GM12878 (cell line): ENCODE measurements at regions not wholly inside any gene's neighbourhood (a gene's known extent, or its start where the extent isn't known, plus 50 kb on each side); places are given as distances from the start of the nearest gene placed in this dataset.

Experiments used
- ATAC-seq: fragments of 200-7000 bp; cut with Tn5 transposase; 3 replicates; pipeline ENCODE4 v1.9.1; 2020; ENCODE audit warnings: mild to moderate bottlenecking, moderate library complexity
- BruUV-seq: library from RNA; stranded (reverse); fragments of 400-500 nt; replicated peaks from 2 replicates; lab custom pipeline; 2021; lab: Mats Ljungman, UMichigan
- CTCF ChIA-PET: fragments of 300-600 bp; sonication (Branson Sonifier 250); formaldehyde crosslinking; extraction: SDS; loops from one replicate; lab custom pipeline; 2021; ENCODE audit warnings: inconsistent platforms; lab: Yijun Ruan, JAX
- POLR2A ChIA-PET: fragments of 350-600 bp; formaldehyde crosslinking; extraction: SDS; loops from one replicate; lab custom pipeline; 2021; ENCODE audit warnings: inconsistent platforms; lab: Charles Lee
- RAD21 ChIA-PET: fragments of 300-600 bp; sonication (Branson Sonifier 250); formaldehyde crosslinking; loops from one replicate; lab custom pipeline; 2023; ENCODE audit warnings: antibody characterized with exemption; ENCODE audit not compliant: unreplicated experiment; lab: Charles Lee
- SMC1A ChIA-PET: fragments of 300-600 bp; sonication (Branson Sonifier 250); formaldehyde crosslinking; loops from one replicate; lab custom pipeline; 2023; ENCODE audit not compliant: unreplicated experiment, uncharacterized antibody; lab: Charles Lee
- DNase-seq: peaks from one replicate; pipeline ENCODE4 v3.0.0-alpha.2; 2011; ENCODE audit warnings: low read depth, low spot score
- FAIRE-seq: peaks from 3 replicates; lab custom pipeline; 2011; peaks lifted over from hg19 to GRCh38; lab: Jason Lieb, UNC
- H2AFZ ChIP-seq: 2 replicates; pipeline ENCODE4 v1.6.0; 2011; ENCODE audit warnings: low read depth, low read length, control low read depth; ENCODE audit not compliant: control insufficient read depth
- H3K27ac ChIP-seq: 2 replicates; pipeline ENCODE4 v1.5.1; 2011; ENCODE audit warnings: control low read depth; ENCODE audit not compliant: control insufficient read depth, insufficient read depth
- H3K27me3 ChIP-seq, 2 experiments: replicated peaks in 1 of 2; 2 replicates each; pipeline versions ENCODE4 v1.6.0 to v1.6.1; 2011; ENCODE audit warnings: low read length in 1 of 2; ENCODE audit not compliant: control insufficient read depth in 2 of 2, insufficient read depth in 2 of 2
- H3K36me3 ChIP-seq, 2 experiments: 2 replicates each; pipeline ENCODE4 v1.5.1; 2011; ENCODE audit warnings: low read length in 1 of 2; ENCODE audit not compliant: control insufficient read depth in 2 of 2, insufficient read depth in 2 of 2
- H3K4me1 ChIP-seq: 2 replicates; pipeline ENCODE4 v1.6.1; 2011; ENCODE audit warnings: mild to moderate bottlenecking, low read length, moderate library complexity, mixed read lengths; ENCODE audit not compliant: control insufficient read depth, insufficient read depth
- H3K4me2 ChIP-seq: 2 replicates; pipeline ENCODE4 v1.6.0; 2011; ENCODE audit warnings: control low read depth; ENCODE audit not compliant: control insufficient read depth, insufficient read depth
- H3K4me3 ChIP-seq: fragments of 200-600 bp; sonication (generic); 2 replicates; pipeline ENCODE4 v1.5.1; 2016
- H3K79me2 ChIP-seq: 2 replicates; pipeline ENCODE4 v1.6.0; 2011; ENCODE audit warnings: low read length; ENCODE audit not compliant: control insufficient read depth, insufficient read depth
- H3K9ac ChIP-seq: 2 replicates; pipeline ENCODE4 v1.8.0; 2011; ENCODE audit warnings: low read length, control low read depth, mixed read lengths; ENCODE audit not compliant: control insufficient read depth, insufficient read depth
- H3K9me3 ChIP-seq: replicated peaks from 3 replicates; pipeline ENCODE4 v1.5.1; 2011; ENCODE audit warnings: mild to moderate bottlenecking, low read length; ENCODE audit not compliant: control insufficient read depth, insufficient read depth
- H4K20me1 ChIP-seq: 2 replicates; pipeline ENCODE4 v1.6.0; 2011; ENCODE audit not compliant: control insufficient read depth, insufficient read depth
- CBFB ChIP-seq: IDR thresholded peaks from 2 replicates; pipeline ENCODE4 v1.6.1; 2016; ENCODE audit warnings: antibody characterized with exemption, low read depth
- CBX3 ChIP-seq: fragments of 200-600 bp; sonication (generic); IDR thresholded peaks from 2 replicates; pipeline ENCODE4 v1.6.1; 2016; ENCODE audit warnings: low read depth, borderline replicate concordance
- GATAD2B ChIP-seq: fragments of 450-650 bp; conservative IDR thresholded peaks from 2 replicates; pipeline ENCODE4 v1.6.1; 2017; ENCODE audit warnings: low read depth, mild to moderate bottlenecking, moderate library complexity
- IRF4 ChIP-seq: IDR thresholded peaks from 2 replicates; pipeline ENCODE4 v1.6.1; 2011; ENCODE audit warnings: low read depth, low read length
- NBN ChIP-seq: fragments of 450-650 bp; IDR thresholded peaks from 2 replicates; pipeline ENCODE4 v1.6.1; 2016
- PAX8 ChIP-seq: fragments of 450-650 bp; IDR thresholded peaks from 2 replicates; pipeline ENCODE4 v1.6.1; 2017; ENCODE audit warnings: mild to moderate bottlenecking, moderate library complexity
- PML ChIP-seq: IDR thresholded peaks from 2 replicates; pipeline ENCODE4 v1.6.1; 2012; ENCODE audit warnings: low read length, inconsistent platforms
- POLR2AphosphoS2 ChIP-seq: IDR thresholded peaks from 2 replicates; pipeline ENCODE4 v1.6.1; 2011; ENCODE audit warnings: low read depth, mild to moderate bottlenecking, low read length, improper control_type of control experiment, moderate library complexity
- TCF3 ChIP-seq: IDR thresholded peaks from 2 replicates; pipeline ENCODE4 v1.6.1; 2012; ENCODE audit warnings: low read depth, mild to moderate bottlenecking, low read length, borderline replicate concordance; ENCODE audit not compliant: insufficient read depth
- ZZZ3 ChIP-seq: IDR thresholded peaks from 2 replicates; pipeline ENCODE4 v1.6.1; 2011; ENCODE audit warnings: low read depth; ENCODE audit not compliant: control insufficient read depth, insufficient read length
- WGBS: methylation state at CpG from one replicate; pipeline ENCODE4 v1.1.6; 2016; ENCODE audit warnings: low lambda C conversion rate; ENCODE audit not compliant: insufficient replicate concordance, insufficient coverage; ENCODE audit errors: missing lambda C conversion rate; 5-methylcytosine and 5-hydroxymethylcytosine counted together
- in situ Hi-C: fragments of 300-500 bp; cut with MboI; formaldehyde crosslinking; loops from 9 replicates; pipeline ENCODE4 v1.14.3; 2018; ENCODE audit warnings: mixed read lengths
- intact Hi-C: fragments of 100-400 bp; cut with micrococcal nuclease; formaldehyde crosslinking; loops from one replicate; pipeline ENCODE4 v1.14.2; 2022; ENCODE audit not compliant: unreplicated experiment
- TF ChIP-seq, protein P1 (sequence below): IDR thresholded peaks from 2 replicates; pipeline ENCODE4 v1.6.1; 2012; ENCODE audit warnings: low read length, inconsistent platforms
- TF ChIP-seq, protein P2 (sequence below): IDR thresholded peaks from 2 replicates; pipeline ENCODE4 v1.6.1; 2011; ENCODE audit warnings: borderline replicate concordance, low read depth, mild to moderate bottlenecking, moderate library complexity, mixed read lengths, low read length; ENCODE audit not compliant: insufficient read depth; ENCODE audit errors: extremely low read length
- TF ChIP-seq, protein P3 (sequence below): fragments of 150-350 bp; IDR thresholded peaks from 2 replicates; pipeline ENCODE4 v1.6.1; 2016; ENCODE audit warnings: low read depth, low read length

DNA sequence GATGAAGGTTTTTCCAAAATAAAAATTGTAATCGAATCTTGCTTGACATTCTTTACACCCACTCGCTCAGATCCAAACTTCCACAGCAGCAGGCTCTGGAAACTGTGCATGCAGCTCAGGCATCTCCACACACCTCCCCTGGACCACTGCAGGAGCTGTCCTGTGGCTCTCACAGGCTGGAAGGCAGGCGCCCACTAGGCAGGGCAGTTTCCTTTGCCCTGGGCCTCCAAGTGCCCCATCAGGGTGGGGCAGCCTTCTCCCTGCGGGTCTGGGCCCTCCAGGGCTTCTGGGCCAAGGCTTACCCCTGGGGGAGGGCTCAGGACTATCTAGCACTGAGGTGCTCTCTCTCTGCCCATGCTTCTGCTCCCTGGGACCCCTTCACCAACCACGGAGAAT, 114.5 kb upstream of the RPL38 start:
- no peak overlapping the region for H3K9ac ChIP-seq
- H2AFZ ChIP-seq = no peak overlapping the region
- no peaks in the 10 kb centered on the region; a peak in 1 of 4 replicates for H3K27me3 ChIP-seq
- CTCF ChIA-PET = interaction anchor here (1.3 to 7.8 kb wide), 4 partner anchors 22 to 112 kb away, joined by 4 to 68 read pairs (median 6); partner anchors contain the start of gene RPL38
- H3K4me2 ChIP-seq = no peak overlapping the region
- SMC1A ChIA-PET = interaction anchor here (1.4 kb wide), 1 partner anchor 111 kb away, joined by 6 read pairs; no protein-coding TSS in a partner anchor
- no peaks in the 10 kb centered on the region for H3K4me1 ChIP-seq
- H3K9me3 ChIP-seq = no peaks in the 10 kb centered on the region
- POLR2A ChIA-PET = no interaction called here
- TF ChIP-seq IRF4 (no peak), PML (no peak)
- no peak overlapping the region for H3K4me3 ChIP-seq
- in situ Hi-C loops (no loop called here), intact Hi-C loops (no loop called here)
- RAD21 ChIA-PET = no interaction called here
- H4K20me1 ChIP-seq = no peaks in the 10 kb centered on the region
- H3K27ac ChIP-seq = no peak overlapping the region
- no peaks in the 10 kb centered on the region for H3K79me2 ChIP-seq
- no TSS peak for BruUV-seq
- FAIRE-seq = no peak
- no peaks in the 10 kb centered on the region for H3K36me3 ChIP-seq
- no peak for DNase-seq
- no peak for ATAC-seq
- WGBS = 4% methylated on average over 5 of the region's 5 CpGs

DNA sequence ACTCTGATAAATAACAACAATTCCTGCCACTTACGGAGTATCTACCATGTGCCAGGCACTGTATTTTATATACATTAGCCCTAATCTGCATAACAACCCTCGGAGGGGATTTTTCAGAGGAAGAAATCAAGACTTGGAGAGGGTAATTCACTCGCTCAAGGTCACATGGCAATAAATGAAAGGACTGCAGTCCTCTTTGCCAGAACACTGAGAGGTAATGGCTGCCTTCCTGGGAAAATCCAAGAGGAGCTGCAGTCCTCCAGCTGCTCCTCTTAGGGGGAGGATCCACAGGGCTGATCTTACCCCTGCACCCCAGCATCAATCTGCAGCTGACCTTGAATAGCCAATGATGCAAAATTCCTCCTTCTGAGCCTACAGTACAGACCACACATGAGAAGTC, 114.1 kb upstream of the RPL38 start:
- Histone ChIP-seq H3K4me3 (no peak overlapping the region), H3K36me3 (no peaks in the 10 kb centered on the region), H3K27me3 (no peaks in the 10 kb centered on the region; a peak in 1 of 4 replicates), H2AFZ (no peak overlapping the region), H4K20me1 (no peaks in the 10 kb centered on the region), H3K9ac (no peak overlapping the region), H3K27ac (no peak overlapping the region), H3K9me3 (no peaks in the 10 kb centered on the region), H3K4me1 (no peaks in the 10 kb centered on the region), H3K79me2 (no peaks in the 10 kb centered on the region), H3K4me2 (no peak overlapping the region)
- no peak for FAIRE-seq
- in situ Hi-C loops = no loop called here
- POLR2A ChIA-PET = interaction anchor here (0.5 kb wide), 1 partner anchor 113 kb away, joined by 4 read pairs; no protein-coding TSS in a partner anchor
- CTCF ChIA-PET = interaction anchor here (0.7 to 7.8 kb wide), 18 partner anchors 13 to 273 kb away, joined by 3 to 68 read pairs (median 4); partner anchors contain the start of gene RPL38
- RAD21 ChIA-PET = interaction anchor here (0.6 to 2.5 kb wide), 4 partner anchors 54 to 114 kb away, joined by 3 to 14 read pairs (median 4); no protein-coding TSS in a partner anchor
- 2% methylated on average over 3 of the region's 3 CpGs for WGBS
- SMC1A ChIA-PET = interaction anchor here (0.8 to 1.4 kb wide), 2 partner anchors 87 to 110 kb away, joined by 6 read pairs; no protein-coding TSS in a partner anchor
- intact Hi-C loops = no loop called here
- ATAC-seq = no peak
- no peak for DNase-seq
- BruUV-seq = no TSS peak
- TF ChIP-seq CBX3 = no peak
- no peak for TF ChIP-seq PAX8
- TF ChIP-seq, protein P1, sequence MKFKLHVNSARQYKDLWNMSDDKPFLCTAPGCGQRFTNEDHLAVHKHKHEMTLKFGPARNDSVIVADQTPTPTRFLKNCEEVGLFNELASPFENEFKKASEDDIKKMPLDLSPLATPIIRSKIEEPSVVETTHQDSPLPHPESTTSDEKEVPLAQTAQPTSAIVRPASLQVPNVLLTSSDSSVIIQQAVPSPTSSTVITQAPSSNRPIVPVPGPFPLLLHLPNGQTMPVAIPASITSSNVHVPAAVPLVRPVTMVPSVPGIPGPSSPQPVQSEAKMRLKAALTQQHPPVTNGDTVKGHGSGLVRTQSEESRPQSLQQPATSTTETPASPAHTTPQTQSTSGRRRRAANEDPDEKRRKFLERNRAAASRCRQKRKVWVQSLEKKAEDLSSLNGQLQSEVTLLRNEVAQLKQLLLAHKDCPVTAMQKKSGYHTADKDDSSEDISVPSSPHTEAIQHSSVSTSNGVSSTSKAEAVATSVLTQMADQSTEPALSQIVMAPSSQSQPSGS = no peak
- TF ChIP-seq, protein P2, sequence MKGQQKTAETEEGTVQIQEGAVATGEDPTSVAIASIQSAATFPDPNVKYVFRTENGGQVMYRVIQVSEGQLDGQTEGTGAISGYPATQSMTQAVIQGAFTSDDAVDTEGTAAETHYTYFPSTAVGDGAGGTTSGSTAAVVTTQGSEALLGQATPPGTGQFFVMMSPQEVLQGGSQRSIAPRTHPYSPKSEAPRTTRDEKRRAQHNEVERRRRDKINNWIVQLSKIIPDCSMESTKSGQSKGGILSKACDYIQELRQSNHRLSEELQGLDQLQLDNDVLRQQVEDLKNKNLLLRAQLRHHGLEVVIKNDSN = no peak
- TF ChIP-seq, protein P3, sequence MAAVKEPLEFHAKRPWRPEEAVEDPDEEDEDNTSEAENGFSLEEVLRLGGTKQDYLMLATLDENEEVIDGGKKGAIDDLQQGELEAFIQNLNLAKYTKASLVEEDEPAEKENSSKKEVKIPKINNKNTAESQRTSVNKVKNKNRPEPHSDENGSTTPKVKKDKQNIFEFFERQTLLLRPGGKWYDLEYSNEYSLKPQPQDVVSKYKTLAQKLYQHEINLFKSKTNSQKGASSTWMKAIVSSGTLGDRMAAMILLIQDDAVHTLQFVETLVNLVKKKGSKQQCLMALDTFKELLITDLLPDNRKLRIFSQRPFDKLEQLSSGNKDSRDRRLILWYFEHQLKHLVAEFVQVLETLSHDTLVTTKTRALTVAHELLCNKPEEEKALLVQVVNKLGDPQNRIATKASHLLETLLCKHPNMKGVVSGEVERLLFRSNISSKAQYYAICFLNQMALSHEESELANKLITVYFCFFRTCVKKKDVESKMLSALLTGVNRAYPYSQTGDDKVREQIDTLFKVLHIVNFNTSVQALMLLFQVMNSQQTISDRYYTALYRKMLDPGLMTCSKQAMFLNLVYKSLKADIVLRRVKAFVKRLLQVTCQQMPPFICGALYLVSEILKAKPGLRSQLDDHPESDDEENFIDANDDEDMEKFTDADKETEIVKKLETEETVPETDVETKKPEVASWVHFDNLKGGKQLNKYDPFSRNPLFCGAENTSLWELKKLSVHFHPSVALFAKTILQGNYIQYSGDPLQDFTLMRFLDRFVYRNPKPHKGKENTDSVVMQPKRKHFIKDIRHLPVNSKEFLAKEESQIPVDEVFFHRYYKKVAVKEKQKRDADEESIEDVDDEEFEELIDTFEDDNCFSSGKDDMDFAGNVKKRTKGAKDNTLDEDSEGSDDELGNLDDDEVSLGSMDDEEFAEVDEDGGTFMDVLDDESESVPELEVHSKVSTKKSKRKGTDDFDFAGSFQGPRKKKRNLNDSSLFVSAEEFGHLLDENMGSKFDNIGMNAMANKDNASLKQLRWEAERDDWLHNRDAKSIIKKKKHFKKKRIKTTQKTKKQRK = no peak
- TF ChIP-seq TCF3 = no peak
- TF ChIP-seq POLR2AphosphoS2 = no peak
- no peak for TF ChIP-seq NBN
- no peak for TF ChIP-seq CBFB
- TF ChIP-seq ZZZ3 = no peak
- no peak for TF ChIP-seq GATAD2B
